ENCODE measurements at regions not wholly inside any gene's neighbourhood (a gene's known extent, or its start where the extent isn't known, plus 50 kb on each side); places are given as distances from the start of the nearest gene placed in this dataset.

DNA sequence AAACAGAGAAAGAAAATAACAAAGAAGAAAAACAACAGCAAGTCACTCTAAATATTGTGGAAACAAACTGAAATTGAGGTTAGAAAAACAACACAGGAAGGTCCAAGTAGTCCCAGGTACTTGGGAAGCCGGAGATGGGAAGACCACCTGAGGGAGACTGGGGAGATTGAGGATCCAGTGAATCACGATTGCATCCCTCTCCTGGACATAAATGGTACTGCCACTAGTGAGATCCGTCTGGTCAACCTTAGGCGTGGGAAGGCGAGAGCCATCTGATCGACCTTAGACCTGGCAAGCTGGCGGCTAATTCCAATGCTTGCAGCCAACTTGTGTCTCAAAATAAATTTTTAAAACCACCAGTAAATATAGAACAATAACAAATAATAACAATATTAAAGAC lies 81.9 kb downstream of the ZNF726 start:
- TF ChIP-seq POLR2AphosphoS5 (IDR thresholded peaks at IDR 0.05) = no peak
- TF ChIP-seq, protein P1, sequence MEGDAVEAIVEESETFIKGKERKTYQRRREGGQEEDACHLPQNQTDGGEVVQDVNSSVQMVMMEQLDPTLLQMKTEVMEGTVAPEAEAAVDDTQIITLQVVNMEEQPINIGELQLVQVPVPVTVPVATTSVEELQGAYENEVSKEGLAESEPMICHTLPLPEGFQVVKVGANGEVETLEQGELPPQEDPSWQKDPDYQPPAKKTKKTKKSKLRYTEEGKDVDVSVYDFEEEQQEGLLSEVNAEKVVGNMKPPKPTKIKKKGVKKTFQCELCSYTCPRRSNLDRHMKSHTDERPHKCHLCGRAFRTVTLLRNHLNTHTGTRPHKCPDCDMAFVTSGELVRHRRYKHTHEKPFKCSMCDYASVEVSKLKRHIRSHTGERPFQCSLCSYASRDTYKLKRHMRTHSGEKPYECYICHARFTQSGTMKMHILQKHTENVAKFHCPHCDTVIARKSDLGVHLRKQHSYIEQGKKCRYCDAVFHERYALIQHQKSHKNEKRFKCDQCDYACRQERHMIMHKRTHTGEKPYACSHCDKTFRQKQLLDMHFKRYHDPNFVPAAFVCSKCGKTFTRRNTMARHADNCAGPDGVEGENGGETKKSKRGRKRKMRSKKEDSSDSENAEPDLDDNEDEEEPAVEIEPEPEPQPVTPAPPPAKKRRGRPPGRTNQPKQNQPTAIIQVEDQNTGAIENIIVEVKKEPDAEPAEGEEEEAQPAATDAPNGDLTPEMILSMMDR (IDR thresholded peaks at IDR 0.05) = peak in 1 of 4 experiments; percentile 22

Measured in gastroesophageal sphincter (tissue), 3 donors.